ENCODE measurements at regions not wholly inside any gene's neighbourhood (a gene's known extent, or its start where the extent isn't known, plus 50 kb on each side); places are given as distances from the start of the nearest gene placed in this dataset.

GRCh38 chr18:78046631-78047030, 797.0 kb downstream of the GALR1 start:
- no peak for TF ChIP-seq CTCF (conservative IDR thresholded peaks at IDR 0.05 in 1 of 2, IDR thresholded peaks at IDR 0.05 in 1 of 2; ENCODE audit: low read depth in 1 of 2, low read length in 2 of 2)
- no peak for TF ChIP-seq EZH2 (IDR thresholded peaks at IDR 0.05; ENCODE audit: low read length, missing control alignments)

Measured in fibroblast of lung (primary cell).